Keratinocyte (primary cell): ENCODE measurements at regions not wholly inside any gene's neighbourhood (a gene's known extent, or its start where the extent isn't known, plus 50 kb on each side); places are given as distances from the start of the nearest gene placed in this dataset.

Source experiments
- DNase-seq: peaks from one replicate; pipeline ENCODE4 v3.0.0-alpha.2; 2011; ENCODE audit warnings: low read depth, missing footprints, low spot score
- FAIRE-seq: peaks from 2 replicates; lab custom pipeline; 2011; peaks lifted over from hg19 to GRCh38; lab: Jason Lieb, UNC
- H2AFZ ChIP-seq: 2 replicates; pipeline ENCODE4 v1.6.0; 2012; ENCODE audit warnings: low read length, control low read depth, inconsistent platforms; ENCODE audit not compliant: control insufficient read depth
- H3K27ac ChIP-seq: 2 replicates; pipeline ENCODE4 v1.5.1; 2011; ENCODE audit warnings: low read length; ENCODE audit not compliant: control insufficient read depth, insufficient read depth
- H3K27me3 ChIP-seq: 3 replicates; pipeline ENCODE4 v1.6.0; 2011; ENCODE audit warnings: low read length; ENCODE audit not compliant: control insufficient read depth, insufficient read depth; ENCODE audit errors: extremely low read depth
- H3K36me3 ChIP-seq, 2 experiments: 2 replicates in 1 of 2; 3 replicates in 1 of 2; pipeline ENCODE4 v1.5.1; 2011; ENCODE audit warnings: low read length in 2 of 2, mild to moderate bottlenecking in 1 of 2; ENCODE audit not compliant: control insufficient read depth in 2 of 2, insufficient read depth in 2 of 2; ENCODE audit errors: extremely low read depth in 1 of 2
- H3K4me1 ChIP-seq: 3 replicates; pipeline ENCODE4 v1.5.1; 2011; ENCODE audit warnings: low read length; ENCODE audit not compliant: control insufficient read depth, insufficient read depth; ENCODE audit errors: extremely low read depth
- H3K4me2 ChIP-seq: 3 replicates; pipeline ENCODE4 v1.6.0; 2011; ENCODE audit warnings: low read depth, low read length; ENCODE audit not compliant: control insufficient read depth, insufficient read depth; ENCODE audit errors: extremely low read depth
- H3K4me3 ChIP-seq, 3 experiments: fragments of 200-600 bp in 1 of 3; sonication (generic) in 1 of 3; 2 replicates in 2 of 3; 3 replicates in 1 of 3; pipeline ENCODE4 v1.5.1; 2011 to 2016; ENCODE audit warnings: low read length in 3 of 3, mild to moderate bottlenecking in 3 of 3, control low read depth in 2 of 3, inconsistent platforms in 1 of 3, low read depth in 1 of 3, mixed read lengths in 1 of 3, mixed run types in 1 of 3, moderate library complexity in 1 of 3; ENCODE audit not compliant: control insufficient read depth in 2 of 3, insufficient read depth in 2 of 3; ENCODE audit errors: extremely low read depth in 1 of 3
- H3K79me2 ChIP-seq: 2 replicates; pipeline ENCODE4 v1.6.0; 2012; ENCODE audit warnings: low read length; ENCODE audit not compliant: control insufficient read depth, insufficient read depth
- H3K9ac ChIP-seq: 3 replicates; pipeline ENCODE4 v1.6.0; 2011; ENCODE audit warnings: low read length; ENCODE audit not compliant: control insufficient read depth, insufficient read depth; ENCODE audit errors: extremely low read depth
- H3K9me1 ChIP-seq: 3 replicates; pipeline ENCODE4 v1.6.0; 2011; ENCODE audit warnings: low read length; ENCODE audit not compliant: control insufficient read depth, insufficient read depth; ENCODE audit errors: extremely low read depth
- H3K9me3 ChIP-seq: 2 replicates; pipeline ENCODE4 v1.5.1; 2012; ENCODE audit warnings: low read depth, low read length; ENCODE audit not compliant: control insufficient read depth
- H4K20me1 ChIP-seq: 3 replicates; pipeline ENCODE4 v1.6.0; 2011; ENCODE audit warnings: low read length; ENCODE audit not compliant: control insufficient read depth, insufficient read depth; ENCODE audit errors: extremely low read depth
- CTCF ChIP-seq, 3 experiments: IDR thresholded peaks in 1 of 3; conservative IDR thresholded peaks in 1 of 3; optimal IDR thresholded peaks in 1 of 3; 2 replicates in 2 of 3; 3 replicates in 1 of 3; pipeline versions ENCODE3 to v1.5.1; 2011; ENCODE audit warnings: low read length in 3 of 3, mild to moderate bottlenecking in 3 of 3, moderate library complexity in 2 of 3, control low read depth in 1 of 3, inconsistent platforms in 1 of 3; ENCODE audit not compliant: insufficient read depth in 2 of 3; ENCODE audit errors: extremely low read depth in 1 of 3
- EZH2 ChIP-seq: IDR thresholded peaks from one replicate; pipeline ENCODE4 v1.6.1; 2012; ENCODE audit warnings: inconsistent platforms, mild to moderate bottlenecking, low read length, moderate library complexity
- dilution Hi-C: fragments of 300-500 bp; cut with MboI; formaldehyde crosslinking; loops from one replicate; pipeline ENCODE4 v1.7.0; 2020; ENCODE audit warnings: low sequenced_read_pairs; ENCODE audit not compliant: extremely low pct_ligation_motif_present

GRCh38 chr4:159038536-159038935 lies 64.3 kb upstream of the RAPGEF2 start:
- no peaks in the 10 kb centered on the region for H3K9me1 ChIP-seq
- DNase-seq (no peak), FAIRE-seq (no peak)
- H3K9me3 ChIP-seq = no peaks in the 10 kb centered on the region
- H2AFZ ChIP-seq = no peak overlapping the region
- H3K79me2 ChIP-seq = no peaks in the 10 kb centered on the region
- H4K20me1 ChIP-seq = no peaks in the 10 kb centered on the region
- no peak overlapping the region for H3K9ac ChIP-seq
- no peaks in the 10 kb centered on the region for H3K36me3 ChIP-seq
- H3K27me3 ChIP-seq = no peaks in the 10 kb centered on the region
- no peak overlapping the region for H3K4me3 ChIP-seq
- no peaks in the 10 kb centered on the region for H3K4me1 ChIP-seq
- H3K4me2 ChIP-seq = no peak overlapping the region
- TF ChIP-seq EZH2 (no peak), CTCF (optimal IDR thresholded peaks at IDR 0.05 in 1 of 3, IDR thresholded peaks at IDR 0.05 in 1 of 3, conservative IDR thresholded peaks at IDR 0.05 in 1 of 3; ENCODE audit: extremely low read depth in 1 of 3, insufficient read depth in 2 of 3, low read length in 3 of 3) (no peak)
- dilution Hi-C loops = no loop called here
- H3K27ac ChIP-seq = no peak overlapping the region

DNA sequence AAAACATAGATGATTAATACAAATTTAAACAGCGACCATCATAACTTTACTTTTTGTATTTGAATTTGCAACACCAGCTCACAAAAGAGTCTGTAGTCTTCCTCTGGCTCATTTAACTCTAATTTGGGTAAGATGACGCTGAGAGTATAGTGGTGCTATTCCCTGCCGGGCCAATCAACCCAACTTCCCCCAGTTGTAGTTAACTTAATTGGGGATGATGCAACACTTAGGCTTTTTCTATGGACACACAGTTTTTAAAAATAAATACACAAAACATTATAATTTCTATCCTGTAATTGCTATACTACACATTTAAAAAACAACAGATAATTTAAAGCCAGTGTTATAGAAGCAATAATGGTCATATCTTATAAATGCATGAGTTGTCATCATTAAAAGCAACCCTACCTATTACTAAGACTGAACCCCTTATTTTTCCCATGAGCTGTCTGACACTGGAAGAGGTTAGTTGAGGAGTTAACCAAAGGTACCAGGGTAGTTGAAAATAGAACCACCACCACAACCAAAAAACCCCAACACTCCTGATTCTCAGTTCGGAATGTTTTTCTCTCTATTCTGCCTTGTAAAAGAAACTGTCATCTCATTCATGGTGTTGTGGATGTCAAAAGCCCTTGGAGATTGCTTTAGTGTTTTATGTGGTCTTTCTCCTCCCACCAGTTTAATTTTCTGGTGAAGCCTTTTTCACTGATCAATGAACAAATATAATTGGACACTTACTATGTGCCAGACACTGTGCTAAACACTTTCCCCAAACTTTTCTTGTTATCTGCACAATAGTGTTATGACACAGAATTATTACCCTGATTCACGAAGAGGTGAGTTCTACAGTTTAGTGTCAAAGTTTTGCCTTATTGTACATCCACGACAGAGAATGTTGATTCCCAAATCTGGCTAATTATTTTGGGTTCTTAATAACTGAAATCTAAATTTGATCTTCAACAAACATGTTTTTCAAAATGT lies 61.5 kb upstream of the RAPGEF2 start:
- Histone ChIP-seq H3K27ac (no peak overlapping the region), H3K36me3 (no peaks in the 10 kb centered on the region), H3K9me1 (no peaks in the 10 kb centered on the region), H3K79me2 (no peaks in the 10 kb centered on the region), H2AFZ (no peak overlapping the region), H3K4me2 (no peak overlapping the region), H3K9me3 (no peaks in the 10 kb centered on the region), H3K9ac (no peak overlapping the region), H4K20me1 (no peaks in the 10 kb centered on the region), H3K4me3 (no peak overlapping the region), H3K4me1 (no peaks in the 10 kb centered on the region), H3K27me3 (no peaks in the 10 kb centered on the region)
- no peak for FAIRE-seq
- dilution Hi-C loops = no loop called here
- TF ChIP-seq CTCF (optimal IDR thresholded peaks at IDR 0.05 in 1 of 3, IDR thresholded peaks at IDR 0.05 in 1 of 3, conservative IDR thresholded peaks at IDR 0.05 in 1 of 3; ENCODE audit: extremely low read depth in 1 of 3, insufficient read depth in 2 of 3, low read length in 3 of 3) (no peak), EZH2 (no peak)
- no peak for DNase-seq
